Spinal cord (tissue), 9 donors: ENCODE measurements at regions not wholly inside any gene's neighbourhood (a gene's known extent, or its start where the extent isn't known, plus 50 kb on each side); places are given as distances from the start of the nearest gene placed in this dataset.
"Not testable (repeated sequence)": the region's sequence is repeated elsewhere in the genome, so short reads cannot be mapped to it uniquely, and the experiment has no call there.

Experiments used
- DNase-seq, 6 donors: peaks; one replicate each; pipeline versions ENCODE4 v3.0.0 to v3.0.0-alpha.2; 2013 to 2015; ENCODE audit warnings: low spot score in 6 of 6, low read depth in 4 of 6
- H3K27ac ChIP-seq: one replicate; pipeline ENCODE4 v1.5.1; 2013; ENCODE audit warnings: low read depth, low read length, control low read depth
- H3K27me3 ChIP-seq: one replicate; pipeline ENCODE4 v1.6.1; 2013; ENCODE audit warnings: low read length; ENCODE audit not compliant: control insufficient read depth, insufficient read depth
- H3K36me3 ChIP-seq: one replicate; pipeline ENCODE4 v1.6.1; 2013; ENCODE audit warnings: low read length; ENCODE audit not compliant: control insufficient read depth, insufficient read depth
- H3K4me1 ChIP-seq: one replicate; pipeline ENCODE4 v1.6.1; 2013; ENCODE audit warnings: low read length; ENCODE audit not compliant: control insufficient read depth, insufficient read depth
- H3K4me3 ChIP-seq: one replicate; pipeline ENCODE4 v1.5.1; 2013; ENCODE audit warnings: low read depth, low read length, control low read depth
- H3K9me3 ChIP-seq: one replicate; pipeline ENCODE4 v1.6.1; 2013; ENCODE audit warnings: low read length; ENCODE audit not compliant: control insufficient read depth, insufficient read depth
- WGBS: methylation state at CpG from one replicate; pipeline ENCODE4 v1.1.5; 2013; ENCODE audit warnings: missing lambda C conversion rate; ENCODE audit not compliant: insufficient coverage; 5-methylcytosine and 5-hydroxymethylcytosine counted together
- donor health status: healthy.

DNA sequence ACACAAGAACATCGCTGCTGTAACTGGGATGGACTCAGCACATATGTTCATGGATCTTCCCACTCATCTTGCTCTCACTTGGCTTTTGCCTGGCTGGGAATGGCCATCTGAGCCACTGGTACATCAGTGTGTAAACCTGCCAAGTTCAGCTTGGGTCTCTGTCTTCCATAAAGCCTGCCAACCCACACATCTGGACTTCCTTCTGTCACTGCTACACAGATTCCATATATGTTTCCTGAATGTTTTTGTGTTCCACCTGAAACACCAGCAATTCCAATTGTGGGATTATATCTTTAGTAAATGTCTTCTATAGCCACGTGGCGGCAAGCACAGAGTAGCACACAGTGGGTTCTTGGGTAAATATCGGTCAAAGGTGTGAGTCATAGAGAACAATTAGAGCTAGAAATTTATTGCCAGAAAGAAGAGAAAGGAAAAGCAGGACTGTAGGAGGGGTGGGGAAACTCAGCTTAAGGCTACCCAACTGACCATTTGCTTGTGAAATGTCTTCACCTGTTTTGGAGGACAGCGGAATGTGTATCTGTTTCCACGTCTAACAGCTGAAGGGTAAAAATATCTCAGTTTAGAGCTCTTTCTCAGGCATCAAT lies 125.9 kb downstream of the MFAP3L start:
- Histone ChIP-seq H3K9me3 (no peaks in the 10 kb centered on the region), H3K27ac (no peak overlapping the region), H3K4me1 (no peaks in the 10 kb centered on the region), H3K36me3 (no peaks in the 10 kb centered on the region), H3K27me3 (no peaks in the 10 kb centered on the region), H3K4me3 (no peak overlapping the region)
- 99% methylated on average over 6 of the region's 6 CpGs for WGBS
- DNase-seq = no peak

DNA sequence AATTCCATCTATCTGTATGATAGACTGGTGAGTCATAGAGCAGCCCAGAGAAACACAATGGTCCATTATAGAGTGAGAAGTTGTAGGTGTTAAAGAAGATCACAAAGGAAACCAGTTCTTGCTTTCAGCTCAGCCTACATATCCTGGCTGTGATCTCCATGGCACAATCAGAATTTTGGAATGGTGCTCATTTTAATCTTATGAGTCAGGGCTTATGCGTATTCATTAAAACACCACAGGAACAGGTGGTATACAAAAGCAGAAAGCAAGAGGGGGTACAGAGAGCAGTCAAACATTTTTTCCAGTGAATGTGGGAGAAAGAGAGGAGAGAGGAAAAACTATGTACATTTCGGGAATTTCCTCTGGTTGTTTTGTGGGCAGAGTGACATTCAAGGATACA lies 126.9 kb downstream of the MFAP3L start:
- Histone ChIP-seq H3K4me1 (no peaks in the 10 kb centered on the region), H3K9me3 (no peaks in the 10 kb centered on the region), H3K27ac (no peak overlapping the region), H3K27me3 (no peaks in the 10 kb centered on the region), H3K4me3 (no peak overlapping the region), H3K36me3 (no peaks in the 10 kb centered on the region)
- no peak for DNase-seq
- 93% methylated on average over 2 of the region's 2 CpGs for WGBS

DNA sequence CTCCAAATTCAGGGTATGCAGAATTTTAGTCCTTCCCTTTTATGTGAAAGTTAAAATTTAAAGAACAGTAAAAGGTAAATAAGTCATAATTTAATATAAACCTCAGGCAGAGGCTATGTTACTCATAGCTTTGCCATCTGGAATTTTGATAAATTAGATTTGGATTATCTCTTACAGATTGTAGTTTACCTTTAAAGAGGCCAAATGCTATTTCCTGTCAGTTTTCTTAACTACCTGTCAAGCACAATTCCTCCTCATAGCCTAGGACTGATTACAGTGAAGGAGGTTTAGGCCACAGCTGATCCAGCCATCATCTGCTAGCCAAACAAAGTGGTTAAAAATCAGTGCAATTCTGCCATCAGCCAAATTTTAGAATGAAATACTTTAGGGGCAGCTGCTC lies 128.1 kb downstream of the MFAP3L start:
- no peak overlapping the region for H3K4me3 ChIP-seq
- H3K9me3 ChIP-seq = no peaks in the 10 kb centered on the region
- no peaks in the 10 kb centered on the region for H3K4me1 ChIP-seq
- no peaks in the 10 kb centered on the region for H3K36me3 ChIP-seq
- DNase-seq = no peak
- no peak overlapping the region for H3K27ac ChIP-seq
- H3K27me3 ChIP-seq = no peaks in the 10 kb centered on the region

DNA sequence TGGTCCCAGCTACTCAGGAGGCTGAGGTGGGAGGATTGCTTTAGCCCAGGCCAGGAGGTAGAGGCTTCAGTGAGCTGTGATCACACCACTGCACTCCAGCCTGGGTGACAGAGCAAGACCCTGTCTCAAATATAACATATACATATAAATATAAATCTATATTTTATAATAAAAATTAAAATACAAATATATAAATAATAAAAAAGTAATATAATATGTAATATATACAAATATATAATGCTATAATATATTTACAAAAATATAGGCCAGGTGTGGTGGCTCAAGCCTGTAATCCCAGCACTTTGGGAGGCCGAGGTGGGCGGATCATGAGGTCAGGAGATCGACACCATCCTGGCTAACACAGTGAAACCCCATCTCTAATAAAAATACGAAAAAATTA lies 131.4 kb downstream of the MFAP3L start:
- H3K9me3 ChIP-seq, H3K4me3 ChIP-seq, DNase-seq, H3K27me3 ChIP-seq, H3K4me1 ChIP-seq, H3K36me3 ChIP-seq, H3K27ac ChIP-seq: not testable (repeated sequence)
- no CpG with 5 or more reads among the region's 4 CpGs for WGBS

DNA sequence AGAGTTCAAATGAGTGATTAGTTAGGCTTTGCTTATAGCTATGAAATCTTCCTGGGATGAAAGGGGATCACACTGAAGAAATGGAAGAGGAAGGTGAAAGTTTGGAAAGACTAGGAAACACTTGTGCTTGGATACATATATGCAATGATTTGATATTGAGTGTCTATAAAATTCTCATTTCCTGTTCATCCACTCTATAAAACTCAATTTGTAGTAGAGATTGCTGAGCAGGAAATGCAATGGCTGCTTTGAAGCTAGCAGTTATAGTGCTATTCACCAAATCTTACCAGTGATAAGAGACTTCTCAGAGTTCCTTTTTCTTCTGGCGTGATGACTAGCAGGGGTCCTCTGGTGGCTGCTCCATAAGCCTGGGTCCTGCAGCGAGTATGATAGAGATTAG lies 128.1 kb upstream of the HPF1 start:
- WGBS = no CpG with 5 or more reads among the region's 2 CpGs
- DNase-seq = no peak
- H3K4me1 ChIP-seq = no peaks in the 10 kb centered on the region
- H3K27ac ChIP-seq = no peak overlapping the region
- no peaks in the 10 kb centered on the region for H3K9me3 ChIP-seq
- H3K27me3 ChIP-seq = no peaks in the 10 kb centered on the region
- H3K36me3 ChIP-seq = no peaks in the 10 kb centered on the region
- H3K4me3 ChIP-seq = no peak overlapping the region

DNA sequence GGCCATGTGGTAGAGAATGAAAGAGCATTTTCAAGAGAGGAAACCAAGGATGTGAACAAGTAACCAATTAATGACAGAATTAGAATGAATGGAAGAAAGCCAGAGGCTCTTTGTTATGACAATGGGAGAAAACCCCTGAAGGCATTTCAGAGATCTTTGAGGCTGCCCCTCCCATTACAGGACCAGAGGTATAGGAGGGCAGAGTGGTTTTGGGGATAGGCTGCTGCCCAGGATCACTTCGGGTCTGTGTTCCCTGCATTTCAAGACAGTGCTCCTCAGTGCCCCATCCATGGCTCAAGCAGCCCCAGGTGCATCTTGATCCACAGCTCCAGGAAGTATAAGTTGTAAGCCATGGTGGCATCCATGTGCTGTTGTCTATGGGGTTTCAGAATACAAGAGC lies 124.0 kb upstream of the HPF1 start:
- Histone ChIP-seq H3K9me3 (no peaks in the 10 kb centered on the region), H3K27ac (no peak overlapping the region), H3K36me3 (no peaks in the 10 kb centered on the region), H3K27me3 (no peaks in the 10 kb centered on the region), H3K4me3 (no peak overlapping the region), H3K4me1 (no peaks in the 10 kb centered on the region)
- whole genome bisulfite sequencing = 86% methylated on average over 1 of the region's 1 CpG
- no peak for DNase-seq

DNA sequence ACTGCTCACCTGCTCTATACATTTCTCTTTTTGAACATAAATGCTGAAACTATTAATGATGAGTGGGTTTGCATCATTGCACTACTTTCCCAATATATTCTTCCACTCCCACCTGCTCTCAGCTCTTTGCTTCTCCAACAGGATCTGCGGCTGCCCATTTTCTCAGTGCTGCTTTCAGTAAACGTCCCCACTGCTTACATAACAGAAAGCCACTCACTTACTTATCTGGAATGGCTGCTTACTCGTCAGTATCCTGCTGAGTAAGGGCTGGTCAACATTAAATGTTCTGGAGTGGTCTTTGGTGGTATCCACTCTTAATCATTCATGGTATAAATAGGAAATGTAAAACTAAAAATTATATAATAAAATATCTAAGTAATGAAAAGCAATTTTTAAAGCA lies 112.8 kb upstream of the HPF1 start:
- peak in 1 of 6 donors; percentile 43 for DNase-seq
- H3K4me1 ChIP-seq = no peaks in the 10 kb centered on the region
- H3K27me3 ChIP-seq = no peaks in the 10 kb centered on the region
- no peaks in the 10 kb centered on the region for H3K9me3 ChIP-seq
- no peak overlapping the region for H3K27ac ChIP-seq
- H3K4me3 ChIP-seq = no peak overlapping the region
- WGBS = 40% methylated on average over 2 of the region's 3 CpGs
- no peaks in the 10 kb centered on the region for H3K36me3 ChIP-seq

DNA sequence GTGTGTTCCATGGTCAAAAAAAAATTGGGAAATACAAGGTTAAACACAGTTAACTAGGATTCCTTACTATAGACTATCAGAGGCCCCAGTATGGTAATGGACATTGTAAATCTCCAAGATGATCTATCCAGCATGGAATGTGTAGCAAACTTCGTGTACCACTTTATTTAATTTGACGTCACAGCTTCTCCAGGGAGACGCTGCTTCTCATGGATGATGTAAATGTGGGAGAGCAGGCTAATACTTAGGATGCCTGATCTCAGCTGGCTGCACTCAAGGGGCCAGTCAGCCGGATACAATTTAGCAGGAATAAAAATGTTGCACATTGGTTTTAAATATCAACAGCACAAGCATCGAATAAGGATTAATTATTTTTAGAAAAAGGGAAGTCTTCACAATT lies 111.7 kb upstream of the HPF1 start:
- 50% methylated on average over 3 of the region's 5 CpGs for WGBS
- DNase-seq = peak in 1 of 6 donors; percentile 48

DNA sequence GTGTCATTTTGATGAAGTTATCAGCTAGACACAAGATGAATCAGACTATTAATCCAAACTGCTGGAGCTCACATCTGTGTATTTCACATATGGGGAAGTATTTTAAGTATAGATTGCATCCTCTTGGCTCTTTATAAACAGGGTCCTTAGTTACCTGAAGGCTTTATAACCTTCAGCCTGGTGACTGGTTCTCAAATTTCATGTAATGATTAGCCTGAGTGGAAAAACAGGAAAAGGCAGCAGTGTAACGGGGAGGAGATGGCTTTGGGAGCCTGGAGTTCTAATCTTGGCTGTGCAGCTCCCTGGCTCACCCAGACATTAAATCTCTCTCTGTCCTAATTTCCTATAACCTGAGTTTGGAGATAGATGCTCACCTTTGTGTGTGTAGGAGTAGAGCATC lies 103.8 kb upstream of the HPF1 start:
- no peak for DNase-seq
- Histone ChIP-seq H3K36me3 (no peaks in the 10 kb centered on the region), H3K27me3 (no peaks in the 10 kb centered on the region), H3K9me3 (no peaks in the 10 kb centered on the region), H3K27ac (no peak overlapping the region), H3K4me3 (no peak overlapping the region), H3K4me1 (no peaks in the 10 kb centered on the region)
- no CpG with 5 or more reads among the region's 1 CpG for WGBS

More for the DNA sequence above, 111.7 kb upstream of the HPF1 start:
- no peaks in the 10 kb centered on the region for H3K9me3 ChIP-seq
- H3K27ac ChIP-seq = no peak overlapping the region
- no peaks in the 10 kb centered on the region for H3K4me1 ChIP-seq
- no peaks in the 10 kb centered on the region for H3K27me3 ChIP-seq
- no peaks in the 10 kb centered on the region for H3K36me3 ChIP-seq
- H3K4me3 ChIP-seq = no peak overlapping the region

DNA sequence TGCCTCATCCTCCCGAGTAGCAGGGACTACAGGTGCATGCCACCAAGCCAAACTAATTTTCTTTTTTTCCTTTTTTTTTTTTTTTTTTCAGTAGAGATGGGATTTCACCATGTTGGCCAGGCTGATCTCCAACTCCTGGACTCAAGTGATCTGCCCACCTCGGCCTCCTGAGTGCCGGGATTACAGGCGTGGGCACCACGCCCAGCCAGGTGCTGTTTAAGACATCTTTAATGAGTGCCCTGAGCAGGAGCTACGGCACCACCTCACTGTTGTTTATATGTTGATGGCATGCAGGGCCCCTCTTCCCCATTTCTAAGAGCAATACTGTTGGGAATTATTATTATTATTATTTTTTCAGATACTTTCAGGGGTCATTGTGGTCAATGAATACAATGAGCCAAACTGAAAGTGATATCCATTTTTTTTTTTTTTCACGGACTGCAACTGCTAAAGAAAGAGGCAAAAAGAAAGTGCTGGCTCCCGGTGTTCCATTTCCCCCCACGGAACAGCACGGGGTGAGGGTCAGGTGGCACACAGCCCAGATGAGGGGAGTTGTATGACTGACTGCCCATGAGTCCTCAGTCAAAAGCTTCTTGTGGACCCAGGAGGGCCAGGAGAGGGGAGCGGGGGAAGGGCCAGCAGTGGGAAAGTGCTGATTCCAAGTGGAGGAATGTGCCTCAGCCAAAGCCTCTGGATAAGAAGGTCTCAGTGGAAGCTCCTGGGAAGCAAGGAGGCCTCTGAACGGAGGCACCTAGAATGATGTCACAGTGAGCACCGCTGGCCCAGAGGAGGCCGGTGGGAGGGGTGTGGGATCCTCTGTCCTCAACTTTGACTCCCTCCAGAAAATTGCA lies 101.8 kb upstream of the HPF1 start:
- 80% methylated on average over 9 of the region's 14 CpGs for WGBS

More for the DNA sequence above, 101.8 kb upstream of the HPF1 start:
- H3K27ac ChIP-seq = no peak overlapping the region
- no peak overlapping the region for H3K4me3 ChIP-seq
- no peaks in the 10 kb centered on the region for H3K27me3 ChIP-seq
- no peaks in the 10 kb centered on the region for H3K9me3 ChIP-seq
- no peak for DNase-seq
- H3K36me3 ChIP-seq = no peaks in the 10 kb centered on the region
- H3K4me1 ChIP-seq = no peaks in the 10 kb centered on the region
